ENCODE measurements at regions not wholly inside any gene's neighbourhood (a gene's known extent, or its start where the extent isn't known, plus 50 kb on each side); places are given as distances from the start of the nearest gene placed in this dataset.
"Not testable (repeated sequence)": the region's sequence is repeated elsewhere in the genome, so short reads cannot be mapped to it uniquely, and the experiment has no call there.

GRCh38 chr4:79850626-79851025 lies 222.4 kb downstream of the ANTXR2 start:
- FAIRE-seq, result no peak

GRCh38 chr4:79848329-79848728 lies 224.7 kb downstream of the ANTXR2 start:
- DNase-seq (ENCODE audit: low spot score) (no peak), FAIRE-seq (no peak)

More at GRCh38 chr4:79850626-79851025, 222.4 kb downstream of the ANTXR2 start:
- DNase-seq (ENCODE audit: low spot score), result no peak

- DNase-seq (ENCODE audit: low spot score) (no peak), FAIRE-seq (no peak)
Observed at GRCh38 chr4:79847411-79847810, 225.6 kb downstream of the ANTXR2 start.

- FAIRE-seq (no peak), DNase-seq (ENCODE audit: low spot score) (no peak)
Observed at GRCh38 chr4:79842162-79842561, 230.9 kb downstream of the ANTXR2 start.

- DNase-seq (ENCODE audit: low spot score) (no peak), FAIRE-seq (no peak)
Observed at GRCh38 chr4:79833857-79834256, 239.2 kb downstream of the ANTXR2 start.

- FAIRE-seq (no peak), DNase-seq (ENCODE audit: low spot score) (no peak)
Observed at GRCh38 chr4:79831701-79832514, 241.1 kb downstream of the ANTXR2 start.

GRCh38 chr4:79831119-79831528 lies 241.9 kb downstream of the ANTXR2 start:
- no peak for DNase-seq (ENCODE audit: low spot score)
- no peak for FAIRE-seq

- DNase-seq (ENCODE audit: low spot score) (no peak), FAIRE-seq (no peak)
Observed at GRCh38 chr4:79827283-79827682, 245.7 kb downstream of the ANTXR2 start.

- no peak for DNase-seq (ENCODE audit: low spot score)
- no peak for FAIRE-seq
Observed at GRCh38 chr4:79823148-79823763, 249.8 kb downstream of the ANTXR2 start.

GRCh38 chr4:79820427-79820826 lies 252.6 kb downstream of the ANTXR2 start:
- no peak for DNase-seq (ENCODE audit: low spot score)
- FAIRE-seq, result no peak

- FAIRE-seq; DNase-seq (ENCODE audit: low spot score): not testable (repeated sequence)
Observed at GRCh38 chr4:79807933-79808332, 265.1 kb downstream of the ANTXR2 start.

- FAIRE-seq (no peak), DNase-seq (ENCODE audit: low spot score) (no peak)
Observed at GRCh38 chr4:79798047-79798446, 275.0 kb downstream of the ANTXR2 start.

GRCh38 chr4:79796948-79797347 lies 276.1 kb downstream of the ANTXR2 start:
- DNase-seq (ENCODE audit: low spot score) (no peak), FAIRE-seq (no peak)

- no peak for FAIRE-seq
- DNase-seq (ENCODE audit: low spot score), result no peak
Observed at GRCh38 chr4:79788884-79789283, 284.1 kb downstream of the ANTXR2 start.

- DNase-seq (ENCODE audit: low spot score), result no peak
- FAIRE-seq, result no peak
Observed at GRCh38 chr4:79780129-79780528, 292.9 kb downstream of the ANTXR2 start.

- FAIRE-seq (no peak), DNase-seq (ENCODE audit: low spot score) (no peak)
Observed at GRCh38 chr4:79772510-79772909, 300.5 kb downstream of the ANTXR2 start.

GRCh38 chr4:79764120-79764519 lies 308.9 kb downstream of the ANTXR2 start:
- no peak for DNase-seq (ENCODE audit: low spot score)
- FAIRE-seq, result no peak

GRCh38 chr4:79763486-79764075 lies 309.4 kb downstream of the ANTXR2 start:
- no peak for DNase-seq (ENCODE audit: low spot score)
- no peak for FAIRE-seq

GRCh38 chr4:79759793-79760192 lies 313.2 kb downstream of the ANTXR2 start:
- FAIRE-seq (no peak), DNase-seq (ENCODE audit: low spot score) (no peak)

- FAIRE-seq (no peak), DNase-seq (ENCODE audit: low spot score) (no peak)
Observed at GRCh38 chr4:79757600-79757999, 315.4 kb downstream of the ANTXR2 start.

GRCh38 chr4:79756140-79756895 lies 316.7 kb downstream of the ANTXR2 start:
- DNase-seq (ENCODE audit: low spot score) (no peak), FAIRE-seq (no peak)

- DNase-seq (ENCODE audit: low spot score), result no peak
- no peak for FAIRE-seq
Observed at GRCh38 chr4:79748835-79749234, 324.2 kb downstream of the ANTXR2 start.

All from urothelium cell line (cell line).